H1 (cell line): ENCODE measurements at regions not wholly inside any gene's neighbourhood (a gene's known extent, or its start where the extent isn't known, plus 50 kb on each side); places are given as distances from the start of the nearest gene placed in this dataset.

Experiments
- CHD2 ChIP-seq: IDR thresholded peaks from 2 replicates; pipeline ENCODE4 v1.6.1; 2012; ENCODE audit warnings: low read length, improper control_type of control experiment
- CHD7 ChIP-seq: fragments of 300-600 bp; sonication (generic); IDR thresholded peaks from 2 replicates; pipeline ENCODE4 v1.7.1; 2012; ENCODE audit warnings: low read length, moderate library complexity, mild to moderate bottlenecking, inconsistent platforms; ENCODE audit not compliant: insufficient replicate concordance
- E2F6 ChIP-seq: IDR thresholded peaks from 2 replicates; pipeline ENCODE4 v1.6.1; 2012; ENCODE audit warnings: inconsistent platforms
- HDAC2 ChIP-seq, 2 experiments: fragments of 300-600 bp in 1 of 2; sonication (generic) in 1 of 2; IDR thresholded peaks; 2 replicates each; pipeline ENCODE4 v1.6.1; 2011 to 2012; ENCODE audit warnings: low read depth in 2 of 2, low read length in 2 of 2, mild to moderate bottlenecking in 2 of 2, moderate library complexity in 2 of 2, borderline replicate concordance in 1 of 2, inconsistent platforms in 1 of 2
- JUND ChIP-seq: IDR thresholded peaks from 2 replicates; pipeline ENCODE4 v1.6.1; 2011; ENCODE audit warnings: mild to moderate bottlenecking, improper control_type of control experiment, low read length
- POLR2AphosphoS5 ChIP-seq: IDR thresholded peaks from 2 replicates; pipeline ENCODE4 v1.6.1; 2011; ENCODE audit warnings: low read depth, low read length

GRCh38 chr6:105587349-105588122 lies 184.7 kb upstream of the PREP start (continued):
- no peak for TF ChIP-seq E2F6
- TF ChIP-seq CHD7: no peak
- TF ChIP-seq JUND: no peak
- TF ChIP-seq CHD2: no peak
- no peak for TF ChIP-seq POLR2AphosphoS5
- TF ChIP-seq HDAC2 (IDR thresholded peaks at IDR 0.05; ENCODE audit: borderline replicate concordance in 1 of 2, low read depth in 2 of 2, low read length in 2 of 2): no peak
